Retinal pigment epithelial cell (primary cell): ENCODE measurements at regions not wholly inside any gene's neighbourhood (a gene's known extent, or its start where the extent isn't known, plus 50 kb on each side); places are given as distances from the start of the nearest gene placed in this dataset.

Source experiments
- DNase-seq: peaks from one replicate; pipeline ENCODE4 v3.0.0-alpha.2; 2010; ENCODE audit warnings: low read depth
- H3K4me3 ChIP-seq: 2 replicates; pipeline ENCODE4 v1.5.1; 2011; ENCODE audit warnings: mild to moderate bottlenecking, low read length, control low read depth, moderate library complexity
- TF ChIP-seq, protein P1 (sequence below): conservative IDR thresholded peaks from 2 replicates; pipeline ENCODE4 v1.5.1; 2011; ENCODE audit warnings: low read depth, low read length, control low read depth, inconsistent platforms

GRCh38 chr15:69953051-69953450 is 144.7 kb downstream of the TLE3 start:
- H3K4me3 ChIP-seq, result no peak overlapping the region
- TF ChIP-seq, protein P1, sequence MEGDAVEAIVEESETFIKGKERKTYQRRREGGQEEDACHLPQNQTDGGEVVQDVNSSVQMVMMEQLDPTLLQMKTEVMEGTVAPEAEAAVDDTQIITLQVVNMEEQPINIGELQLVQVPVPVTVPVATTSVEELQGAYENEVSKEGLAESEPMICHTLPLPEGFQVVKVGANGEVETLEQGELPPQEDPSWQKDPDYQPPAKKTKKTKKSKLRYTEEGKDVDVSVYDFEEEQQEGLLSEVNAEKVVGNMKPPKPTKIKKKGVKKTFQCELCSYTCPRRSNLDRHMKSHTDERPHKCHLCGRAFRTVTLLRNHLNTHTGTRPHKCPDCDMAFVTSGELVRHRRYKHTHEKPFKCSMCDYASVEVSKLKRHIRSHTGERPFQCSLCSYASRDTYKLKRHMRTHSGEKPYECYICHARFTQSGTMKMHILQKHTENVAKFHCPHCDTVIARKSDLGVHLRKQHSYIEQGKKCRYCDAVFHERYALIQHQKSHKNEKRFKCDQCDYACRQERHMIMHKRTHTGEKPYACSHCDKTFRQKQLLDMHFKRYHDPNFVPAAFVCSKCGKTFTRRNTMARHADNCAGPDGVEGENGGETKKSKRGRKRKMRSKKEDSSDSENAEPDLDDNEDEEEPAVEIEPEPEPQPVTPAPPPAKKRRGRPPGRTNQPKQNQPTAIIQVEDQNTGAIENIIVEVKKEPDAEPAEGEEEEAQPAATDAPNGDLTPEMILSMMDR, result no peak
- DNase-seq, result no peak

GRCh38 chr15:69953816-69954215 is 143.9 kb downstream of the TLE3 start:
- TF ChIP-seq, protein P1, result no peak
- DNase-seq, result no peak
- H3K4me3 ChIP-seq, result no peak overlapping the region

- no peak for DNase-seq
- H3K4me3 ChIP-seq, result no peak overlapping the region
- TF ChIP-seq, protein P1, result no peak
Observed at GRCh38 chr15:69954666-69955065, 143.1 kb downstream of the TLE3 start.

- TF ChIP-seq, protein P1, result no peak
- no peak for DNase-seq
- no peak overlapping the region for H3K4me3 ChIP-seq
Observed at GRCh38 chr15:69955240-69955894, 142.3 kb downstream of the TLE3 start.

- no peak overlapping the region for H3K4me3 ChIP-seq
- TF ChIP-seq, protein P1, result no peak
- DNase-seq, result no peak
Observed at GRCh38 chr15:69956417-69956816, 141.3 kb downstream of the TLE3 start.

- DNase-seq, result no peak
- TF ChIP-seq, protein P1, result no peak
- H3K4me3 ChIP-seq, result no peak overlapping the region
Observed at GRCh38 chr15:69957175-69957574, 140.5 kb downstream of the TLE3 start.

GRCh38 chr15:69958496-69959084 is 139.1 kb downstream of the TLE3 start:
- no peak overlapping the region for H3K4me3 ChIP-seq
- TF ChIP-seq, protein P1, result no peak
- DNase-seq, result no peak
